ENCODE measurements at regions not wholly inside any gene's neighbourhood (a gene's known extent, or its start where the extent isn't known, plus 50 kb on each side); places are given as distances from the start of the nearest gene placed in this dataset.

- TF ChIP-seq CTCF (IDR thresholded peaks at IDR 0.05; ENCODE audit: extremely low read depth in 1 of 2, insufficient read depth in 1 of 2, low read depth in 1 of 2, low read length in 2 of 2): no peak
- no peak for TF ChIP-seq POLR2A (IDR thresholded peaks at IDR 0.05; ENCODE audit: low read depth, low read length)
These were observed 503.5 kb downstream of the EDEM1 start for GRCh38 chr3:5690904-5691532.

Measured in endothelial cell of umbilical vein (primary cell).